Esophagus muscularis mucosa (tissue), 3 donors: ENCODE measurements at regions not wholly inside any gene's neighbourhood (a gene's known extent, or its start where the extent isn't known, plus 50 kb on each side); places are given as distances from the start of the nearest gene placed in this dataset.

Experiments used
- POLR2AphosphoS5 ChIP-seq, 2 donors: sonication (generic); formaldehyde crosslinking; IDR thresholded peaks; one replicate each; pipeline ENCODE4 v1.6.1; 2017; ENCODE audit warnings: antibody characterized with exemption in 2 of 2
- TF ChIP-seq, protein P1 (sequence below), 3 experiments: fragments of 200-600 bp in 2 of 3; fragments of 450-650 bp in 1 of 3; sonication (generic) in 2 of 3; IDR thresholded peaks; one replicate each; pipeline ENCODE4 v1.5.1; 2017 to 2019; ENCODE audit warnings: antibody characterized with exemption in 3 of 3, mild to moderate bottlenecking in 2 of 3, moderate library complexity in 1 of 3

DNA sequence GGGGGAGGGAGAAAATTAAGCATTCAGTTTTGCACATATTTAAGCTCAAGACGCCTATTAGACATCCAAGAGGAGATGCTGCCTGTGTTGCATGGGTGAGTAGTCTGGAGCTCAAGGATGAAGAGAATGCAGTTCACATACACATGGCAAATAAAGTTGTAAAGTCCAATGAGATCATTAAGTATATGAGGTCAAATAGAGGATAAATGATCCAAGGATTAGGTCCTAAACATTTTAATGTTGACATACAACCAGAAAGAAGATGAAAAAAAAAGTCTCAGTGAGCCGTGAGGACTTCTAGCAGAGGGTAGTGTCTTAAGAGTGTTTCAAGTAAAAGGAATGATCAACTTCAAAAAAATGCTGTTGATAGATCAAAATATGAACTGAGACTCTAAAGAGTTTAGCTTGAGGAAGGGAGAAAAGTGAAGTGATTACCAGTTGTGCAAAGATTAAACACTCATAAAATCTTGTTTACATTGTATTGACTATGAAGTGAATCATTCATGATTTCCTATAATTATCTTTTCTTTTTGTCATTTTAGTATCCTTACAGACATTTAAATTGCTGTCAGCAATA lies 251.8 kb downstream of the ZNF608 start:
- TF ChIP-seq, protein P1, sequence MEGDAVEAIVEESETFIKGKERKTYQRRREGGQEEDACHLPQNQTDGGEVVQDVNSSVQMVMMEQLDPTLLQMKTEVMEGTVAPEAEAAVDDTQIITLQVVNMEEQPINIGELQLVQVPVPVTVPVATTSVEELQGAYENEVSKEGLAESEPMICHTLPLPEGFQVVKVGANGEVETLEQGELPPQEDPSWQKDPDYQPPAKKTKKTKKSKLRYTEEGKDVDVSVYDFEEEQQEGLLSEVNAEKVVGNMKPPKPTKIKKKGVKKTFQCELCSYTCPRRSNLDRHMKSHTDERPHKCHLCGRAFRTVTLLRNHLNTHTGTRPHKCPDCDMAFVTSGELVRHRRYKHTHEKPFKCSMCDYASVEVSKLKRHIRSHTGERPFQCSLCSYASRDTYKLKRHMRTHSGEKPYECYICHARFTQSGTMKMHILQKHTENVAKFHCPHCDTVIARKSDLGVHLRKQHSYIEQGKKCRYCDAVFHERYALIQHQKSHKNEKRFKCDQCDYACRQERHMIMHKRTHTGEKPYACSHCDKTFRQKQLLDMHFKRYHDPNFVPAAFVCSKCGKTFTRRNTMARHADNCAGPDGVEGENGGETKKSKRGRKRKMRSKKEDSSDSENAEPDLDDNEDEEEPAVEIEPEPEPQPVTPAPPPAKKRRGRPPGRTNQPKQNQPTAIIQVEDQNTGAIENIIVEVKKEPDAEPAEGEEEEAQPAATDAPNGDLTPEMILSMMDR (IDR thresholded peaks at IDR 0.05): no peak
- TF ChIP-seq POLR2AphosphoS5 (IDR thresholded peaks at IDR 0.05): no peak
